ENCODE measurements at regions not wholly inside any gene's neighbourhood (a gene's known extent, or its start where the extent isn't known, plus 50 kb on each side); places are given as distances from the start of the nearest gene placed in this dataset.

GRCh38 chr7:22610951-22611757 lies 111.2 kb upstream of the STEAP1B start:
- TF ChIP-seq EZH2 (IDR thresholded peaks at IDR 0.05; ENCODE audit: insufficient read depth, low read length) (no peak), CTCF (IDR thresholded peaks at IDR 0.05; ENCODE audit: insufficient read depth, low read depth, low read length) (no peak)
